HFFc6 (cell line): ENCODE measurements at regions not wholly inside any gene's neighbourhood (a gene's known extent, or its start where the extent isn't known, plus 50 kb on each side); places are given as distances from the start of the nearest gene placed in this dataset.

Experiments used
- DNase-seq: peaks from one replicate; pipeline ENCODE4 v3.0.0-alpha.2; 2018
- H3K27ac Mint-ChIP-seq: 2 replicates; pipeline ENCODE4 v1.8.0; 2020; ENCODE audit warnings: mild to moderate bottlenecking, mixed read lengths
- H3K27me3 Mint-ChIP-seq: 2 replicates; pipeline ENCODE4 v1.8.0; 2021; ENCODE audit warnings: mild to moderate bottlenecking, moderate library complexity, mixed read lengths; ENCODE audit not compliant: insufficient read depth
- H3K36me3 Mint-ChIP-seq: 2 replicates; pipeline ENCODE4 v1.8.0; 2021; ENCODE audit warnings: low read depth, mixed read lengths
- H3K4me1 Mint-ChIP-seq: 2 replicates; pipeline ENCODE4 v1.8.0; 2020; ENCODE audit warnings: low read depth, mixed read lengths
- H3K4me3 Mint-ChIP-seq: 2 replicates; pipeline ENCODE4 v1.8.0; 2020; ENCODE audit warnings: mild to moderate bottlenecking, moderate library complexity, mixed read lengths
- H3K9me3 Mint-ChIP-seq: 2 replicates; pipeline ENCODE4 v1.8.0; 2020; ENCODE audit warnings: mild to moderate bottlenecking, mixed read lengths
- TF ChIP-seq, protein P1 (sequence below): fragments of 200-600 bp; sonication (generic); IDR thresholded peaks from 2 replicates; pipeline ENCODE4 v1.5.0; 2021; ENCODE audit warnings: antibody characterized with exemption, mild to moderate bottlenecking

DNA sequence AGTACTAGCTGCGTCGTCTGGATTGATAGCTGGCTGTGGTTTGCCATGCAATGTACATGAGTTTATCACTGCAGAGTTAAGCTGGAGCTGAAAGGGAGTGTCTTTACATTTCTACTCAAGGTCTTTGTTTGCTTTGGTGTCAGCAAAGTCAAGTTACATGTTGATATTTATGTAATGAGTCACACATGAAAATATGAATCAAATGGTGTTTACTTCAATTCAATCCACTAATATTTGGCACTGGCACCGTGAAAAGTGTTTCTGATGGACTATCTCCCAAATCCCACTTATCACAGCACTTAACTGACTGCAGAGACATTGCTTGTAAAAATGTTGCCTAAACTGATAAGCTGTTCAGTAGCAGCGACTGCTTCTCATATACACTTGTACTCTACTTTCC lies 395.9 kb downstream of the TFEC start:
- H3K36me3 Mint-ChIP-seq, result no peaks in the 10 kb centered on the region
- DNase-seq, result no peak

DNA sequence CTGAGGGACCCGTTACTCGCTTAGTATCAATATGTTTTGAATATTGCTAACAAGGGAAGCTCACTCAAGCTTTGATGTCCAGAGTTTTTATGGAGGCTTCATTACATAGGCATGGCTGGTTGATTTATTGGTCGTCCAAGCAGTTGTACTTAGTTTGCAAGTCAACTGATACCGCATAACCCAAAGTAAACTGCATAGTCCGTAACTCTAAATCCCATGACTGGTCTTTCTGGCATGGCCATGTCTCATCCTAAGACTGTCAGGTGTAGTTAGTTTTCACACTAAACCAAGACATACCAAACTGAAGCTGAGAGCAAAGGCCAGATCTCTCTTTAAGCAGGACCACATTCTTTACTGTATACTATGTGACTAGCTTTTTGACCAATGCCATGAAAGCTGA lies 397.9 kb downstream of the TFEC start:
- TF ChIP-seq, protein P1, sequence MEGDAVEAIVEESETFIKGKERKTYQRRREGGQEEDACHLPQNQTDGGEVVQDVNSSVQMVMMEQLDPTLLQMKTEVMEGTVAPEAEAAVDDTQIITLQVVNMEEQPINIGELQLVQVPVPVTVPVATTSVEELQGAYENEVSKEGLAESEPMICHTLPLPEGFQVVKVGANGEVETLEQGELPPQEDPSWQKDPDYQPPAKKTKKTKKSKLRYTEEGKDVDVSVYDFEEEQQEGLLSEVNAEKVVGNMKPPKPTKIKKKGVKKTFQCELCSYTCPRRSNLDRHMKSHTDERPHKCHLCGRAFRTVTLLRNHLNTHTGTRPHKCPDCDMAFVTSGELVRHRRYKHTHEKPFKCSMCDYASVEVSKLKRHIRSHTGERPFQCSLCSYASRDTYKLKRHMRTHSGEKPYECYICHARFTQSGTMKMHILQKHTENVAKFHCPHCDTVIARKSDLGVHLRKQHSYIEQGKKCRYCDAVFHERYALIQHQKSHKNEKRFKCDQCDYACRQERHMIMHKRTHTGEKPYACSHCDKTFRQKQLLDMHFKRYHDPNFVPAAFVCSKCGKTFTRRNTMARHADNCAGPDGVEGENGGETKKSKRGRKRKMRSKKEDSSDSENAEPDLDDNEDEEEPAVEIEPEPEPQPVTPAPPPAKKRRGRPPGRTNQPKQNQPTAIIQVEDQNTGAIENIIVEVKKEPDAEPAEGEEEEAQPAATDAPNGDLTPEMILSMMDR, result no peak
- Mint-ChIP-seq H3K4me3 (no peak overlapping the region), H3K27me3 (no peaks in the 10 kb centered on the region), H3K4me1 (peaks cover 21% of the 10 kb centered on the region), H3K9me3 (no peaks in the 10 kb centered on the region), H3K27ac (no peak overlapping the region), H3K36me3 (no peaks in the 10 kb centered on the region)
- no peak for DNase-seq

More for the DNA sequence above, 395.9 kb downstream of the TFEC start:
- TF ChIP-seq, protein P1, result no peak
- Mint-ChIP-seq H3K4me3 (no peak overlapping the region; the same call in 1 of the 2 replicates), H3K4me1 (peaks cover 21% of the 10 kb centered on the region), H3K27me3 (no peaks in the 10 kb centered on the region), H3K27ac (no peak overlapping the region), H3K9me3 (no peaks in the 10 kb centered on the region)

DNA sequence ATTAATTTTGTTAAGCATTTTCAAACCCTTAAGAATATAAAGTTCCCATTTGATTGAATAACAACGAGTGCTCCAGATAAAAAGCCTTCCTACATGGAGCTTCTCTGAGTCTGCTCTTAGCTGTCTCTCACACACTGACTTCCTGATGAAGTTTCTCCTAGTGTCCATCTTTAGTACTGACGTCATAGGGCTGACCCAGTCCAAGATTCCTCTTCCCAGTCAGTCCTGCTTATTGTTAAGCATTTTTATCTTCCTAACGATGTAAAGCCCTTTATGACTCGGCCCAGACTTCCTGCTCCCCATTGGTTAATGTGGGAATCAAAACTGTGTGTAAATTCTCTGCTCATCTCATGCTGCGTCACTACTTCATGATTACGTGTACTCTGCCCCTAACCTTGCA lies 398.8 kb downstream of the TFEC start:
- DNase-seq, result no peak

DNA sequence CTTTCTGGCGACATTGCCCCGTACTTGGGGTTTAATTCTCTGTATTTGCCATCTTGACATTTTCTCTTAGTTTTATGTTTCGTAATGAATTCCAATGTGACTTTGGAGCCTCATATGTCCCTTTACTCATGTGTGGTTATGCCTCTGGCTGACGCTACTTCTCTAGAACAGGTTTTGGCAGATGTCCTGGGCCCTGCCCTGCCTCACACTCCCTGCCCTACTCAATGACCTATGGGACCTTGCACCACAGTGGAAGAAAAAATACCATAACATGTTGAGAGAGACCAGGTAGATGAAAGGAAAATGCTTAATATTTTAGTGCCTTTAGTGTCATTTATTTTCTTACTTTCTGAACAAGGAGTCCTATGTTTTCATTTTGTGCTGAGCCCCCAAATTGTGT lies 400.5 kb downstream of the TFEC start:
- no peak overlapping the region for H3K4me3 Mint-ChIP-seq
- no peak for DNase-seq
- no peaks in the 10 kb centered on the region for H3K36me3 Mint-ChIP-seq
- H3K27ac Mint-ChIP-seq, result no peak overlapping the region
- H3K4me1 Mint-ChIP-seq, result peaks cover 11% of the 10 kb centered on the region
- H3K9me3 Mint-ChIP-seq, result no peaks in the 10 kb centered on the region
- no peaks in the 10 kb centered on the region for H3K27me3 Mint-ChIP-seq
- TF ChIP-seq, protein P1, result no peak

More for the DNA sequence above, 398.8 kb downstream of the TFEC start:
- H3K4me3 Mint-ChIP-seq, result no peak overlapping the region
- no peaks in the 10 kb centered on the region for H3K9me3 Mint-ChIP-seq
- no peaks in the 10 kb centered on the region for H3K27me3 Mint-ChIP-seq
- peaks cover 21% of the 10 kb centered on the region for H3K4me1 Mint-ChIP-seq
- H3K36me3 Mint-ChIP-seq, result no peaks in the 10 kb centered on the region
- H3K27ac Mint-ChIP-seq, result no peak overlapping the region
- TF ChIP-seq, protein P1, result peak; percentile 40; the same call in 1 of the 2 replicates

DNA sequence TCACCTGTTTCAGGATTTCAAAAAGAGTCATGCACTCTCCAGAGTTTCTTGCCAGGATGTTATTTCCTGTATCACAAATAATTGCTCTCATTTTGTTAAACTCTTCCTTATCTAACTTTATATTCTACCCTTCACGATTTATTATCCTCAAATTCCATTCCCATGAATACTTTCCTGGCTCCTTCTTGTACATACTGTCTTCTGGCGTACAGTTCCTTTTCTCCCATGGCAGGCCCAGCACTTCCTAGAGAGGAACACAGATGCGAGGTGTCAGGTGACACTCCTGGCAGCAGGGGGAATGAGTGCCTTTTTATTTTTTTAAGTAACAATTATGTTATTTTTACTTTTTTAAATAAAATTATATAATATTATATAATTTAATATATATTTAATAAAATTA lies 411.9 kb downstream of the TFEC start:
- Mint-ChIP-seq H3K9me3 (no peaks in the 10 kb centered on the region), H3K27me3 (no peaks in the 10 kb centered on the region), H3K4me3 (no peak overlapping the region; the same call in 1 of the 2 replicates), H3K27ac (peak overlapping the region; percentile 2; the same call in 1 of the 2 replicates), H3K4me1 (peaks cover 16% of the 10 kb centered on the region), H3K36me3 (no peaks in the 10 kb centered on the region)
- DNase-seq, result peak; percentile 48
- TF ChIP-seq, protein P1, result no peak

DNA sequence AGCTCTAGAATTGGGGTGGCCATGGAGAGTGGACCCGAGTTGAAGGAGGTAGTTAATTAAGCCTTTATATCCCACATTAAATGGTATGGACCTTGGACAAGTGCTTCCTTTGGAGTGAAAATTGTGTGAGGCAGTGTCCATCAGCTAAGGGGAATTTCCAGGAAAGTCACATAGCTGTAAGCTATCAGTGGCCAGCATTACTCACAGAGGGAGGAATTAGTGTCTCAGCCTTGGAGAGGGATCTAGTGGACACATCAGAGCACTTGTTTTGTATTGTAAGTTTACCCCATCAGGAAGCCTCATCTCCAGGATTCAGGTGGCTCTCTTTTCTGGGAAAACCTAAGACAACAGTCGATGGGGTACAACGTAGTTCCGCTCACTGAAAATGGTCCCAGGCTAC lies 416.7 kb downstream of the TFEC start:
- H3K27ac Mint-ChIP-seq, result no peak overlapping the region
- H3K27me3 Mint-ChIP-seq, result no peaks in the 10 kb centered on the region
- no peaks in the 10 kb centered on the region for H3K9me3 Mint-ChIP-seq
- no peaks in the 10 kb centered on the region for H3K36me3 Mint-ChIP-seq
- no peak overlapping the region for H3K4me3 Mint-ChIP-seq
- DNase-seq, result peak; percentile 5
- peaks cover 7% of the 10 kb centered on the region for H3K4me1 Mint-ChIP-seq
- TF ChIP-seq, protein P1, result no peak
